Brain microvascular endothelial cell (primary cell): ENCODE measurements at regions not wholly inside any gene's neighbourhood (a gene's known extent, or its start where the extent isn't known, plus 50 kb on each side); places are given as distances from the start of the nearest gene placed in this dataset.
"Not testable (repeated sequence)": the region's sequence is repeated elsewhere in the genome, so short reads cannot be mapped to it uniquely, and the experiment has no call there.

ENCODE experiments used
- DNase-seq: peaks from one replicate; pipeline ENCODE4 v3.0.0-alpha.2; 2020
- H3K27ac ChIP-seq: fragments of 250-450 bp; sonication (Bioruptor Pico); 2 replicates; pipeline ENCODE4 v1.5.1; 2020; ENCODE audit warnings: mild to moderate bottlenecking, moderate library complexity
- H3K27me3 ChIP-seq: fragments of 250-450 bp; sonication (Bioruptor Pico); replicated peaks from 2 replicates; pipeline ENCODE4 v1.5.1; 2020; ENCODE audit warnings: mild to moderate bottlenecking
- H3K36me3 ChIP-seq: fragments of 250-450 bp; sonication (Bioruptor Pico); replicated peaks from 2 replicates; pipeline ENCODE4 v1.5.1; 2020; ENCODE audit warnings: mild to moderate bottlenecking
- H3K4me3 ChIP-seq: 2 replicates; pipeline ENCODE4 v1.5.1; 2011; ENCODE audit warnings: low read depth, mild to moderate bottlenecking, control low read depth, low read length, moderate library complexity
- in situ Hi-C: cut with HindIII; loops from 2 replicates; pipeline ENCODE4 v1.10.0; 2017; ENCODE audit warnings: low sequenced_read_pairs, low pct_ligation_motif_present
- TF ChIP-seq, protein P1 (sequence below): IDR thresholded peaks from 2 replicates; pipeline ENCODE4 v1.5.1; 2011; ENCODE audit warnings: low read depth, mild to moderate bottlenecking, moderate library complexity, low read length, control low read depth, inconsistent platforms; ENCODE audit errors: missing control alignments

DNA sequence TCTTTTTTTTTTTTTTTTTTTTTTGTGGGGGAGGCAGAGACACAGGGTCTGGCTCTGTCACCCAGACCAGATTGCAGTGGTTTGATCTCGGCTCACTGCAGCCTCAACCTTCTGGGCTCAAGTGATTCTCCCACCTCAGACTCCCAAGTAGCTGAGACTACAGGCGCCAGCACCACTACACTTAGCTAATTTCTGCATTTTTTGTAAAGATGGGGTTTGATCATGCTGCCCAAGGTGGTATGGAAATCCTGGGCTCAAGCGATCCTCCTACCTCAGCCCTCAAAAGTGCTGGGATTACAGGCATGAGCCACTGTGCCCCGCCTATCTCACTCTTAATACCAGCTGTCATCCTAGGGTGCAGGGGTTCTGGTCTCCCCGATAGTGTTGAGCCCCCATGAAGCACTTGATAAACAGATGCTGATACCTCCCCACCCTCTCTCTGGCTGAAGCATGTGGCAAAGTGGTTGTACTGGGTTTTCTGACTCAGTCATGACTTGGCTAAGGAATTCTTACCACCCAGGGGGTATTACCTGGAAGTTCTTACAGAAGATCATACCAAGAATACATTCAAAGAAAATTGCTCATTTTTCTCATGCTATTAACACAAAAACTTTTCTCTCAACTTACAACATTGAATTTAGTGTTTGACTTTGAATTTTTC, 110.2 kb upstream of the DAPK1 start:
- Histone ChIP-seq H3K27me3 (no peaks in the 10 kb centered on the region), H3K36me3 (no peaks in the 10 kb centered on the region), H3K4me3 (no peak overlapping the region), H3K27ac (no peak overlapping the region)
- in situ Hi-C loops: no loop called here
- DNase-seq: no peak
- TF ChIP-seq, protein P1, sequence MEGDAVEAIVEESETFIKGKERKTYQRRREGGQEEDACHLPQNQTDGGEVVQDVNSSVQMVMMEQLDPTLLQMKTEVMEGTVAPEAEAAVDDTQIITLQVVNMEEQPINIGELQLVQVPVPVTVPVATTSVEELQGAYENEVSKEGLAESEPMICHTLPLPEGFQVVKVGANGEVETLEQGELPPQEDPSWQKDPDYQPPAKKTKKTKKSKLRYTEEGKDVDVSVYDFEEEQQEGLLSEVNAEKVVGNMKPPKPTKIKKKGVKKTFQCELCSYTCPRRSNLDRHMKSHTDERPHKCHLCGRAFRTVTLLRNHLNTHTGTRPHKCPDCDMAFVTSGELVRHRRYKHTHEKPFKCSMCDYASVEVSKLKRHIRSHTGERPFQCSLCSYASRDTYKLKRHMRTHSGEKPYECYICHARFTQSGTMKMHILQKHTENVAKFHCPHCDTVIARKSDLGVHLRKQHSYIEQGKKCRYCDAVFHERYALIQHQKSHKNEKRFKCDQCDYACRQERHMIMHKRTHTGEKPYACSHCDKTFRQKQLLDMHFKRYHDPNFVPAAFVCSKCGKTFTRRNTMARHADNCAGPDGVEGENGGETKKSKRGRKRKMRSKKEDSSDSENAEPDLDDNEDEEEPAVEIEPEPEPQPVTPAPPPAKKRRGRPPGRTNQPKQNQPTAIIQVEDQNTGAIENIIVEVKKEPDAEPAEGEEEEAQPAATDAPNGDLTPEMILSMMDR: no peak

DNA sequence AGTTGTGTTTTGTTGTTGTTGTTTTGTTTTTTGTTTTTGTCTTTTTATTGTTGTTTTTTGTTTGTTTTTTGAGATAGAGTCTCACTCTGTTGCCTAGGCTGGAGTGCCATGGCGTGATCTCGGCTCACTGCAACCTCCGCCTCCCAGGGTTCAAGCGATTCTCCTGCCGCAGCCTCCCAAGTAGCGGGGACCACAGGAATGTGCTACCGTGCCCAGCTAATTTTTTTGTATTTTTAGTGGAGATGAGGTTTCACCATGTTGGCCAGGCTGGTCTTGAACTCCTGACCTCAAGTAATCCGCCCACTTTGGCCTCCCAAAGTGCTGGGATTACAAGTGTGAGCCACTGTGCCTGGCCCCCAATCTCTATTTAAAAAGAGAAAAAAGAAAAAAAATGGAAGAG, 109.0 kb upstream of the DAPK1 start:
- H3K27ac ChIP-seq, H3K27me3 ChIP-seq, H3K4me3 ChIP-seq, in situ Hi-C loops, DNase-seq, H3K36me3 ChIP-seq: not testable (repeated sequence)

DNA sequence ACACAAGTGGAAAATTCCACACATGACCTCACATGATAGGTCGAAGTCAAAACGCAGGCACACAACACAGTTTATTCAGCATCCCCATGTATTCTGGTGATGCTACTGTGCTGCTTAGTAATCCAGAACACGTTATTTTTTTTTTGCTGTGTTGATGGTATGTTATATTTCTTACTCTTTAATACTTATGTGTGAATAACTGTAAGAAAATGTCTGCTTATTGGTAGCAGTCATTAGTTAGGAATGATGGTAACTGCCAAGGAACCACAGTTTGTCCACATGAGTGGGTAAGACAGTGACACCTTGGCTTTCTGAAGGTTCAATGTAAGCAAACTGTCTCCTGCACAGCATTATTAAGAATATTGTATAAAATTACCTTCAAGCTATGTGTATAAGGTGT, 107.7 kb upstream of the DAPK1 start:
- Histone ChIP-seq H3K27ac (no peak overlapping the region), H3K27me3 (no peaks in the 10 kb centered on the region), H3K36me3 (no peaks in the 10 kb centered on the region), H3K4me3 (no peak overlapping the region)
- in situ Hi-C loops: no loop called here
- DNase-seq: no peak
- TF ChIP-seq, protein P1: no peak

DNA sequence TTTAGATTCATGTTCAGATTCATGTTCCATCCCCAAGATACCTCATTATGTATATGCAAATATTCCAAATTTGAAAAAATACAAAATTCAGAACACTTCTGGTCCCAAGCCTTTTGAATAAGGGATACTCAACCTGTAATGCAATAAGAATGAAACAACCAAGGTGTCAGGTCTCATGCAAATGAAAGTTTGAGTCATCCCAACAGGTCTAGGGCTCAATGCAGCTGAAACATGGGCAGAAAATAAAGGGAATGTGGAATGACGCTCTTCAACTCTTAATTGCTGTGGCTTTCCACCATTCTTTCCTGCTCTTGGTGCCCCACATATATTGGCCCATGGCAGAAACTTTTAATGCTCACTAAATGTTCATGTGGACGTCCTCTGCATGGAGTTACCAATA, 107.3 kb upstream of the DAPK1 start:
- TF ChIP-seq, protein P1: no peak
- H3K27me3 ChIP-seq: no peaks in the 10 kb centered on the region
- no peak for DNase-seq
- no peak overlapping the region for H3K4me3 ChIP-seq
- H3K36me3 ChIP-seq: no peaks in the 10 kb centered on the region
- H3K27ac ChIP-seq: no peak overlapping the region
- in situ Hi-C loops: no loop called here

DNA sequence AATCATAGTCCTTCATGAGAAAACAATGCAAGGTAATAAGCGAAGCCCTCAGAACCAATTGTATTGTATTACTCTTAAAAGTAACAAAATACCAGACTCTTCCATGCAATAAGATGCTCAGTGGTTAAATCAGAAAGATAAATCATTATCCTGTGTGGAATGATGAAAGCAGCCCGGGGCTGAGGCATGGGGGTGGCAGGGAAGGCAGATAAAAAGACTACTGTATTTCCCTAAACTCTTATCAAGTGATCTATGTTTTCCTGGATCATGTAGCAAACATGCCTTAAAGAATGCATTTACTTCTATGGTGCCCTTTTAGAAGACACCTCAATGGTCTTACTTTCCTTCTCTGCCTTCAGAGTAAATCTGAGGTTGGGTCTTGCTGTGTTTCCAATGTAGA, 105.6 kb upstream of the DAPK1 start:
- TF ChIP-seq, protein P1: no peak
- in situ Hi-C loops: no loop called here
- no peak for DNase-seq
- no peaks in the 10 kb centered on the region for H3K27me3 ChIP-seq
- H3K27ac ChIP-seq: no peak overlapping the region
- H3K4me3 ChIP-seq: no peak overlapping the region
- no peaks in the 10 kb centered on the region for H3K36me3 ChIP-seq

DNA sequence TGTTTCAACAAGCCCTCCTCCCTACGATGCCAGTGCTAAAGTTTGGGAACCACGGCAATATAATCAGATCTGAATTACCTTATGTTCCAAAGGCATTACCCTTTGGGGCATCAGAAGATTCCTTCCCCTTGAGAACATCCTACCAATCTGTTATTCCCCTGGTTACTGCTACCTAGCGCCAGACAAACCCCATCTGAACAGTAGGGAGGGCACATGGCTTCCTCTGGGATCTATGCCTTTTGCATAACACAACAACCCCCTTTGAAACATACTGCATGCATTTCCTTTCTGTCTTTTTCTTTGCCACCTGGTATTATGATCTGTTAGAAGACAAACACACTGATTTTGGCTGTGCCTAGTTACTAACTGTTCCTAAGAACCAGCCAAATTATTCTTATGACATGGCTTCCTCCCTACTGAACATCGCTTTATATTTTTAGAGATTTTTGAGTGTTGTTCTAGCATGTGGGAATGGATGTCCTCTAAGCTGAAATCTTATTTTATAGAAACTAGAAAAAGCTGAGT, 103.9 kb upstream of the DAPK1 start:
- Histone ChIP-seq H3K27ac (no peak overlapping the region), H3K36me3 (no peaks in the 10 kb centered on the region), H3K27me3 (no peaks in the 10 kb centered on the region), H3K4me3 (no peak overlapping the region)
- in situ Hi-C loops: no loop called here
- no peak for DNase-seq
- TF ChIP-seq, protein P1: no peak
